Keratinocyte (primary cell): ENCODE measurements at regions not wholly inside any gene's neighbourhood (a gene's known extent, or its start where the extent isn't known, plus 50 kb on each side); places are given as distances from the start of the nearest gene placed in this dataset.

ENCODE experiments used
- DNase-seq: peaks from one replicate; pipeline ENCODE4 v3.0.0-alpha.2; 2011; ENCODE audit warnings: low read depth, missing footprints, low spot score
- FAIRE-seq: peaks from 2 replicates; lab custom pipeline; 2011; peaks lifted over from hg19 to GRCh38; lab: Jason Lieb, UNC
- H2AFZ ChIP-seq: 2 replicates; pipeline ENCODE4 v1.6.0; 2012; ENCODE audit warnings: low read length, control low read depth, inconsistent platforms; ENCODE audit not compliant: control insufficient read depth
- H3K27ac ChIP-seq: 2 replicates; pipeline ENCODE4 v1.5.1; 2011; ENCODE audit warnings: low read length; ENCODE audit not compliant: control insufficient read depth, insufficient read depth
- H3K27me3 ChIP-seq: 3 replicates; pipeline ENCODE4 v1.6.0; 2011; ENCODE audit warnings: low read length; ENCODE audit not compliant: control insufficient read depth, insufficient read depth; ENCODE audit errors: extremely low read depth
- H3K36me3 ChIP-seq, 2 experiments: 2 replicates in 1 of 2; 3 replicates in 1 of 2; pipeline ENCODE4 v1.5.1; 2011; ENCODE audit warnings: low read length in 2 of 2, mild to moderate bottlenecking in 1 of 2; ENCODE audit not compliant: control insufficient read depth in 2 of 2, insufficient read depth in 2 of 2; ENCODE audit errors: extremely low read depth in 1 of 2
- H3K4me1 ChIP-seq: 3 replicates; pipeline ENCODE4 v1.5.1; 2011; ENCODE audit warnings: low read length; ENCODE audit not compliant: control insufficient read depth, insufficient read depth; ENCODE audit errors: extremely low read depth
- H3K4me2 ChIP-seq: 3 replicates; pipeline ENCODE4 v1.6.0; 2011; ENCODE audit warnings: low read depth, low read length; ENCODE audit not compliant: control insufficient read depth, insufficient read depth; ENCODE audit errors: extremely low read depth
- H3K4me3 ChIP-seq, 3 experiments: fragments of 200-600 bp in 1 of 3; sonication (generic) in 1 of 3; 2 replicates in 2 of 3; 3 replicates in 1 of 3; pipeline ENCODE4 v1.5.1; 2011 to 2016; ENCODE audit warnings: low read length in 3 of 3, mild to moderate bottlenecking in 3 of 3, control low read depth in 2 of 3, inconsistent platforms in 1 of 3, low read depth in 1 of 3, mixed read lengths in 1 of 3, mixed run types in 1 of 3, moderate library complexity in 1 of 3; ENCODE audit not compliant: control insufficient read depth in 2 of 3, insufficient read depth in 2 of 3; ENCODE audit errors: extremely low read depth in 1 of 3
- H3K79me2 ChIP-seq: 2 replicates; pipeline ENCODE4 v1.6.0; 2012; ENCODE audit warnings: low read length; ENCODE audit not compliant: control insufficient read depth, insufficient read depth
- H3K9ac ChIP-seq: 3 replicates; pipeline ENCODE4 v1.6.0; 2011; ENCODE audit warnings: low read length; ENCODE audit not compliant: control insufficient read depth, insufficient read depth; ENCODE audit errors: extremely low read depth
- H3K9me1 ChIP-seq: 3 replicates; pipeline ENCODE4 v1.6.0; 2011; ENCODE audit warnings: low read length; ENCODE audit not compliant: control insufficient read depth, insufficient read depth; ENCODE audit errors: extremely low read depth
- H3K9me3 ChIP-seq: 2 replicates; pipeline ENCODE4 v1.5.1; 2012; ENCODE audit warnings: low read depth, low read length; ENCODE audit not compliant: control insufficient read depth
- H4K20me1 ChIP-seq: 3 replicates; pipeline ENCODE4 v1.6.0; 2011; ENCODE audit warnings: low read length; ENCODE audit not compliant: control insufficient read depth, insufficient read depth; ENCODE audit errors: extremely low read depth
- CTCF ChIP-seq, 3 experiments: IDR thresholded peaks in 1 of 3; conservative IDR thresholded peaks in 1 of 3; optimal IDR thresholded peaks in 1 of 3; 2 replicates in 2 of 3; 3 replicates in 1 of 3; pipeline versions ENCODE3 to v1.5.1; 2011; ENCODE audit warnings: low read length in 3 of 3, mild to moderate bottlenecking in 3 of 3, moderate library complexity in 2 of 3, control low read depth in 1 of 3, inconsistent platforms in 1 of 3; ENCODE audit not compliant: insufficient read depth in 2 of 3; ENCODE audit errors: extremely low read depth in 1 of 3
- EZH2 ChIP-seq: IDR thresholded peaks from one replicate; pipeline ENCODE4 v1.6.1; 2012; ENCODE audit warnings: inconsistent platforms, mild to moderate bottlenecking, low read length, moderate library complexity
- dilution Hi-C: fragments of 300-500 bp; cut with MboI; formaldehyde crosslinking; loops from one replicate; pipeline ENCODE4 v1.7.0; 2020; ENCODE audit warnings: low sequenced_read_pairs; ENCODE audit not compliant: extremely low pct_ligation_motif_present

DNA sequence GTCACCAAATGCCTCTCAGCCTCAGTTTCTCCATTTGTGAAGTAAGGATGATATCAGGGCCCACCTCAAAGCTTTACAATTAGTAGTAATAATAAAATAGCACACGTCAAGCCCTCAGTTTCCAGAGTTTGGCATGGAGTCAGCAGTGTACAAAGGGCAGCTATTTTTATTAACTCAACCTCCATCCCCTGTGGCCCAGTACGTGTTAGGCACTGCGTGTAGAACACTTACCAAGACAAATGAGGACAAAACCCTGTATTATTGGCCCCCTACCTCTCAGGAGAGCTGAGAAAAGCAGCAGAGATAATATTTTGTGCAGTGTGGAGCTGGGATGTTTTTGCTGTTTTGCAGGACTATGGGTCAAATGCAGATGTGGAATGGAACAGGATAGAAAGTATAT lies 280.8 kb downstream of the C12orf75 start:
- no peaks in the 10 kb centered on the region for H3K36me3 ChIP-seq
- no peaks in the 10 kb centered on the region for H3K79me2 ChIP-seq
- H3K9me3 ChIP-seq = no peaks in the 10 kb centered on the region
- TF ChIP-seq EZH2 = no peak
- TF ChIP-seq CTCF (optimal IDR thresholded peaks at IDR 0.05 in 1 of 3, IDR thresholded peaks at IDR 0.05 in 1 of 3, conservative IDR thresholded peaks at IDR 0.05 in 1 of 3; ENCODE audit: extremely low read depth in 1 of 3, insufficient read depth in 2 of 3, low read length in 3 of 3) = no peak
- H3K27ac ChIP-seq = no peak overlapping the region
- FAIRE-seq (no peak), DNase-seq (no peak)
- no peaks in the 10 kb centered on the region for H3K27me3 ChIP-seq
- no peak overlapping the region for H2AFZ ChIP-seq
- no peak overlapping the region for H3K4me2 ChIP-seq
- no peaks in the 10 kb centered on the region for H4K20me1 ChIP-seq
- no peak overlapping the region for H3K9ac ChIP-seq
- dilution Hi-C loops = no loop called here
- no peaks in the 10 kb centered on the region for H3K9me1 ChIP-seq
- no peak overlapping the region for H3K4me3 ChIP-seq
- H3K4me1 ChIP-seq = peaks cover 4% of the 10 kb centered on the region

DNA sequence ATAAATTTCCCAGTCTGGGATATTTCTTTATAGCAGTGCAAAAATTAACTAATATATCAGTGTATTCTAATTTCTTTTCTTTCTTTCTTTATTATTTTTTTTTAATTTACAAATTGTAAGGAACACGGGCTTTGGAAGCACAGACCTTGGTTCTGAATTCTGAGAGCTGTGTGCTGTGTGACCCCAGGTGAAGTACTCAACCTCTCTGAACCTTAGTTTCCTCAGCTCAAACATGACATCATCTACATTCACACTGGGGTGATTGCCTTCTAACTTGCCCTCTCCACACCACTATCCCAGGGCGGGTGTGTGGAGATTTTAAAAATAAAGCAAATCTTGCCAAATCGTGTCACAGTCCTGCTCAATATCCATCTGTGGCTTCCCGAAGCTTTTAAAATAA lies 282.8 kb downstream of the C12orf75 start:
- H2AFZ ChIP-seq = no peak overlapping the region
- no peak overlapping the region for H3K4me3 ChIP-seq
- H3K4me2 ChIP-seq = no peak overlapping the region
- DNase-seq (no peak), FAIRE-seq (no peak)
- dilution Hi-C loops = no loop called here
- no peaks in the 10 kb centered on the region for H3K36me3 ChIP-seq
- H3K27me3 ChIP-seq = no peaks in the 10 kb centered on the region
- no peak for TF ChIP-seq EZH2
- TF ChIP-seq CTCF (optimal IDR thresholded peaks at IDR 0.05 in 1 of 3, IDR thresholded peaks at IDR 0.05 in 1 of 3, conservative IDR thresholded peaks at IDR 0.05 in 1 of 3; ENCODE audit: extremely low read depth in 1 of 3, insufficient read depth in 2 of 3, low read length in 3 of 3) = no peak
- no peaks in the 10 kb centered on the region for H3K9me1 ChIP-seq
- no peaks in the 10 kb centered on the region for H3K9me3 ChIP-seq
- no peaks in the 10 kb centered on the region for H3K79me2 ChIP-seq
- no peak overlapping the region for H3K27ac ChIP-seq
- peaks cover 4% of the 10 kb centered on the region for H3K4me1 ChIP-seq
- H3K9ac ChIP-seq = no peak overlapping the region
- no peaks in the 10 kb centered on the region for H4K20me1 ChIP-seq
